ENCODE measurements at regions not wholly inside any gene's neighbourhood (a gene's known extent, or its start where the extent isn't known, plus 50 kb on each side); places are given as distances from the start of the nearest gene placed in this dataset.

DNA sequence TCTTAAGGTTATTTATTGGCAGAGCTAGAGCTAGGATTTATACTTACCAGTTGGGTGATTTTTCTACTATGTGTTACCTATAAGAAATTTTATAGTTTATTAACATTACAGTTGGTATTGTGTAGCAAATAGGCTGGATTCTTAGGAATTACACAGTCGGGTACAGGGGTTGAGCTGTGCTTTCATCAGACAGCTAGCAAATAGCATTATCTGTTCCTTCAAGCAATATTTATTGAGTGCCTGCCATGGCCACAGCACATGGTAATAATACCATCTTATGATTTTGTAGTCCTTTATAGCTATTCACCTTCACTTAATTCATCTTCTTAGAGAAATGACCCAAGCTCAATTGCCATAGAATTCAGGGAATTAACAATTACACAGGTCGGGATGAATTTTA lies 109.4 kb upstream of the PACRGL start:
- Histone ChIP-seq H3K27me3 (ENCODE audit: insufficient read depth, low read length) (no peaks in the 10 kb centered on the region), H3K79me1 (ENCODE audit: insufficient read depth, low read depth, low read length, poor library complexity, severe bottlenecking) (no peaks in the 10 kb centered on the region), H3K56ac (ENCODE audit: insufficient read length, low read depth, low read length) (no peak overlapping the region), H4K91ac (ENCODE audit: insufficient read length, low read depth, low read length) (no peak overlapping the region), H3K23me2 (ENCODE audit: insufficient read length, low read depth, low read length, poor library complexity, severe bottlenecking) (no peaks in the 10 kb centered on the region), H3K18ac (ENCODE audit: insufficient read length, low read depth, low read length) (no peak overlapping the region), H2BK12ac (ENCODE audit: insufficient read length, low read depth, low read length) (no peak overlapping the region), H2BK5ac (ENCODE audit: insufficient read length, low read length) (no peak overlapping the region), H3T11ph (ENCODE audit: low read length) (no peak overlapping the region), H3K9ac (ENCODE audit: extremely low read depth, insufficient read length, low read length) (no peak overlapping the region), H3K4me1 (ENCODE audit: insufficient read depth, low read length) (no peaks in the 10 kb centered on the region; the same call in 1 of the 2 replicates), H2AFZ (ENCODE audit: low read length) (no peak overlapping the region), H3K23ac (ENCODE audit: insufficient read length, low read depth, low read length) (no peak overlapping the region), H4K20me1 (ENCODE audit: control insufficient read depth, insufficient read depth, insufficient read length) (no peaks in the 10 kb centered on the region), H2AK5ac (ENCODE audit: insufficient read length, low read length) (no peak overlapping the region), H3K9me3 (ENCODE audit: control insufficient read depth, low read depth, low read length) (no peaks in the 10 kb centered on the region), H3K27ac (ENCODE audit: insufficient read length, low read depth, low read length) (no peak overlapping the region), H3K4me2 (ENCODE audit: insufficient read depth, insufficient read length, low read length) (no peak overlapping the region), H2BK20ac (ENCODE audit: low read depth, low read length, poor library complexity, severe bottlenecking) (no peak overlapping the region), H3K79me2 (ENCODE audit: insufficient read depth, low read length) (no peaks in the 10 kb centered on the region), H2BK15ac (ENCODE audit: low read depth, low read length) (no peak overlapping the region), H3K14ac (ENCODE audit: insufficient read depth, low read length) (no peak overlapping the region), H3K4ac (ENCODE audit: low read depth, low read length) (no peak overlapping the region), H4K8ac (replicated peaks; ENCODE audit: insufficient read length, low read depth, low read length) (no peak overlapping the region), H4K5ac (ENCODE audit: insufficient read length, low read depth, low read length) (no peak overlapping the region), H2BK120ac (ENCODE audit: low read depth, low read length, poor library complexity, severe bottlenecking) (no peak overlapping the region)
- no peak for DNase-seq
- Mint-ChIP-seq H3K9me3 (no peaks in the 10 kb centered on the region), H3K36me3 (ENCODE audit: insufficient read depth in 1 of 3, low read depth in 3 of 3) (no peaks in the 10 kb centered on the region), H3K27ac (no peak overlapping the region), H3K4me3 (no peak overlapping the region), H3K4me1 (peaks cover 10 to 17% of the 10 kb centered on the region in 2 experiments), H3K27me3 (ENCODE audit: low read depth) (no peaks in the 10 kb centered on the region)
- TF ChIP-seq, protein P1, sequence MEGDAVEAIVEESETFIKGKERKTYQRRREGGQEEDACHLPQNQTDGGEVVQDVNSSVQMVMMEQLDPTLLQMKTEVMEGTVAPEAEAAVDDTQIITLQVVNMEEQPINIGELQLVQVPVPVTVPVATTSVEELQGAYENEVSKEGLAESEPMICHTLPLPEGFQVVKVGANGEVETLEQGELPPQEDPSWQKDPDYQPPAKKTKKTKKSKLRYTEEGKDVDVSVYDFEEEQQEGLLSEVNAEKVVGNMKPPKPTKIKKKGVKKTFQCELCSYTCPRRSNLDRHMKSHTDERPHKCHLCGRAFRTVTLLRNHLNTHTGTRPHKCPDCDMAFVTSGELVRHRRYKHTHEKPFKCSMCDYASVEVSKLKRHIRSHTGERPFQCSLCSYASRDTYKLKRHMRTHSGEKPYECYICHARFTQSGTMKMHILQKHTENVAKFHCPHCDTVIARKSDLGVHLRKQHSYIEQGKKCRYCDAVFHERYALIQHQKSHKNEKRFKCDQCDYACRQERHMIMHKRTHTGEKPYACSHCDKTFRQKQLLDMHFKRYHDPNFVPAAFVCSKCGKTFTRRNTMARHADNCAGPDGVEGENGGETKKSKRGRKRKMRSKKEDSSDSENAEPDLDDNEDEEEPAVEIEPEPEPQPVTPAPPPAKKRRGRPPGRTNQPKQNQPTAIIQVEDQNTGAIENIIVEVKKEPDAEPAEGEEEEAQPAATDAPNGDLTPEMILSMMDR (conservative IDR thresholded peaks at IDR 0.05) = no peak
- WGBS (ENCODE audit: extremely low coverage, insufficient read length, low lambda C conversion rate) = no CpG with 5 or more reads among the region's 2 CpGs
